GM12872 (cell line): ENCODE measurements at regions not wholly inside any gene's neighbourhood (a gene's known extent, or its start where the extent isn't known, plus 50 kb on each side); places are given as distances from the start of the nearest gene placed in this dataset.

ENCODE experiments used
- CTCF ChIP-seq: IDR thresholded peaks from 3 replicates; pipeline ENCODE4 v1.5.1; 2011; ENCODE audit warnings: low read depth, mild to moderate bottlenecking, low read length, moderate library complexity; ENCODE audit not compliant: insufficient read depth

- TF ChIP-seq CTCF: no peak
Observed at GRCh38 chr3:118478706-118479276, 555.9 kb downstream of the IGSF11 start.

GRCh38 chr3:118479376-118479775 lies 555.3 kb downstream of the IGSF11 start:
- TF ChIP-seq CTCF: no peak

- TF ChIP-seq CTCF: no peak
Observed at GRCh38 chr3:118480101-118480860, 554.4 kb downstream of the IGSF11 start.

- no peak for TF ChIP-seq CTCF
Observed at GRCh38 chr3:118485693-118486092, 549.0 kb downstream of the IGSF11 start.

GRCh38 chr3:118487734-118488133 lies 546.9 kb downstream of the IGSF11 start:
- TF ChIP-seq CTCF: no peak

GRCh38 chr3:118488732-118489131 lies 545.9 kb downstream of the IGSF11 start:
- TF ChIP-seq CTCF: no peak

GRCh38 chr3:118495206-118495605 lies 539.4 kb downstream of the IGSF11 start:
- no peak for TF ChIP-seq CTCF
